Dermis blood vessel endothelial cell (primary cell): ENCODE measurements at regions not wholly inside any gene's neighbourhood (a gene's known extent, or its start where the extent isn't known, plus 50 kb on each side); places are given as distances from the start of the nearest gene placed in this dataset.
"Not testable (repeated sequence)": the region's sequence is repeated elsewhere in the genome, so short reads cannot be mapped to it uniquely, and the experiment has no call there.

Experiments
- DNase-seq: peaks from one replicate; pipeline ENCODE4 v3.0.0; 2010

GRCh38 chr2:194062401-194062800, 1594.6 kb upstream of the SLC39A10 start:
- no peak for DNase-seq

DNA sequence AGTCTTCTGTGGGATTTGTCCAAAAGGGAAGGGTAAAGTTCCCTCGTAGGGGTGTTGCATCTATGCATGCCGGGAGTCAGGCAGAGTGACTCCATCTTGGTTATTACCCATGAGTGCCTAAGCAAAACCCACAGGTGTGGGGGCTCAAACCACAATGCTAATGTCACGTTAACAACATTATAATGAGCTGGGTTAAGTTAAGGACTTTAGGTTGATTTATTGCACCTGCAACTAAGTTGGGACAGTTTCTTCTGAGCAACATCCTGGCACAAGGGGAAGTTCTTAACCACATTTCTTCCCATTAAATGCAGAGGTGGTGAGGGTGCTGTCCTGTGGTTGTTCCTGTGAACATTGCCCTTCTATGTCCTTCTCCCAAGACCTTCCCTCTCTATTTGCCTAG, 1596.8 kb upstream of the SLC39A10 start:
- DNase-seq: no peak

DNA sequence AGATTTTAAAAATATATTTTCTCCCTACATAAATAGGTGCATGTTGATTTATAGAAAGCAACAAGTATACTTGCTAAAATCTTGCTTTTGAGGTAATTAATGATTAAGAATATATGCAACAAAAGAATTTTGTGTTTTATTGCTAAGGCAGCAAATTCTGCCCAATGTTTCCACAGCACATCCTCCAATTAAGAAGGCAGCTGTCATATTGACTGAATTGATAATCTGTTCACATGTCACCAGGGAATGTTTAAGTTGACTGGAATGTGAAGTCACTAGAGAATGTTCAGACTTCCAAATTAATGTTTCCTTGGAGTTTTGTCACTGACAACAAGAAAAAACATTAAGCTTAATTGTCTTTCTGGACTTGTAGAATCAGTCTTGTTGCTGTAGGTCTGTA, 1602.7 kb upstream of the SLC39A10 start:
- DNase-seq: no peak

DNA sequence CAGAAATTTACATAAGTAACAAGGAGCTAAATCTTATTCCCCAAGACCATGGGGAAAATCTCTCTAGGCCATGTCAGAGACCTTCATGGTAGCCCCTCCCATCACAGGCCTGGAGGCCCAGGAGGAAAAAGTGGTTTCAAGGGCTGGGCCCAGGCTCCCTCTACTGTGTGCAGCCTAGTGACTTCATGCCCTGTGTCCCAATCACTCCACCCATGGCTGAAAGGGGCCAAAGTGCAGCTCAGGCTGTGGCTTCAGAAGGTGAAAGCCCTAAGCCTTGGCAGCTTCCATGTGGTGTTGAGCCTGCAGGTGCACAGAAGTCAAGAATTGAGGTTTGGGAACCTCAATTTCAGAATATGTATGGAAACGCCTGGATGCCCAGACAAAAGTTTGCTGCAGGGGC, 1612.7 kb upstream of the SLC39A10 start:
- no peak for DNase-seq

DNA sequence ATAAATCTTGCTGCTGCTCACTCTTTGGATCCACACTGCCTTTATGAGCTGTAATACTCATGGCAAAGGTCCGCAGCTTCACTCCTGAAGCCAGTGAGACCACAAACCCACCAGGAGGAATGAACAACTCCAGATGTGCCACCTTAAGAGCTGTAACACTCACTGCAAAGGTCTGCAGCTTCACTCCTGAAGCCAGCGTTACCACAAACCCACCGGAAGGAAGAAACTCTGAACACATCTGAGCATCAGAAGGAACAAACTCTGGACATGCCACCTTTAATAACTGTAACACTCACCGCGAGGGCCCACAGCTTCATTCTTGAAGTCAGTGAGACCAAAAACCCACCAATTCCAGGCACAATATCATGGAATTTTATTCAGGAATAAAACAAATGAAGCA, 1635.9 kb upstream of the SLC39A10 start:
- not testable (repeated sequence) for DNase-seq

DNA sequence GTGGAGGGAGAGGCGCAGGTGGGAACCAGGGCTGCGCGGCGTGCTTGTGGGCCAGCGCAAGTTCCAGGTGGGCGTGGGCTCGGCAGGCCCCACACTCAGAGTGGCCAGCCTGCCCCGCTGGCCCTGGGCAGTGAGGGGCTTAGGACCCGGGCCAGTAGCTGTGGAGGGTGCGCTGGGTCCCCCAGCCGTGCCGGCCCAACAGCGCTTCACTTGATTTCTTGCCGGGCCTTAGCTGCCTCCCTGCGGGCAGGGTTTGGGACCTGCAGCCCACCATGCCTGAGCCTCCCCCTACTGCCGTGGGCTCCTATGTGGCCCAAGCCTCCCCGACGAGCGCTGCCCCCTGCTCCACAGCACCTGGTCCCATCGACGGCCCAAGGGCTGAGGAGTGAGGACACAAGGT, 1636.9 kb upstream of the SLC39A10 start:
- DNase-seq: no peak

DNA sequence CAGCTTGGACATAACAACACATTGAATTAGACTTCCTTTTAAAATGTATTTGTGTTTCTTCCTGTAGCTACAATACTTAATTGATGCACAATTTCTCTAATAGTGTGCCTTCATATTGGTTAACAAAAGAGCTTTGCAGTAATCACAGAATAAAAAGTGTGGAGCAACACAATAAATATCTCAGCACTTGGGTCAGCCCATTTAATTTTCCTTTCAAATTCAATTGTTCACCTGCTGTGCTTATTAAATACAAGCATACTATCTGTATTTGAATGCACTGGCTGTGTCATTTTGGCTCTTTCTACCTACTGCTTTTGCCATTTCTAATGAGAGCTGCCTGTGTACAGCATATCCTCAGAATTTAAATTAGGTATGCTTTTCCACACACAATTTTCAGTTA, 1641.3 kb upstream of the SLC39A10 start:
- no peak for DNase-seq

GRCh38 chr2:194014639-194015038, 1642.4 kb upstream of the SLC39A10 start:
- DNase-seq: no peak

GRCh38 chr2:194004590-194005206, 1652.3 kb upstream of the SLC39A10 start:
- DNase-seq: no peak

DNA sequence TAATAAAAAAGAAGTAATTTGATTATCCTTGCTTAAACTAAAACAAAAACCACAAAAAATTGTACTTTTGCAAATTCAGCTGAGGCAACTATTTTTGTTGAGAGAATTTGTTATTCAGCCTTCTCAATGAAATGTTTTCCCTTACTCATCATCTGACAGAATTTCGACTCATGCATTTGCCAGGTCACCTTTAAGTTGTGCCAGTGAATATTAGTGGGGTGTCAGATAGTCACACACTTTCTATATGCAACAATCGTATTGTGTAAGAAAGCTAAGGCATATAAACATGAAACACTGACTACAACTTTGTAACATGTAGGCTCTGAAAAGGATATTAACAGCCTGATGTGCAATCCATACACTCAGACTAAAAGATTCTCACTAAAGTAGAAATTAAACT, 1653.1 kb upstream of the SLC39A10 start:
- no peak for DNase-seq

DNA sequence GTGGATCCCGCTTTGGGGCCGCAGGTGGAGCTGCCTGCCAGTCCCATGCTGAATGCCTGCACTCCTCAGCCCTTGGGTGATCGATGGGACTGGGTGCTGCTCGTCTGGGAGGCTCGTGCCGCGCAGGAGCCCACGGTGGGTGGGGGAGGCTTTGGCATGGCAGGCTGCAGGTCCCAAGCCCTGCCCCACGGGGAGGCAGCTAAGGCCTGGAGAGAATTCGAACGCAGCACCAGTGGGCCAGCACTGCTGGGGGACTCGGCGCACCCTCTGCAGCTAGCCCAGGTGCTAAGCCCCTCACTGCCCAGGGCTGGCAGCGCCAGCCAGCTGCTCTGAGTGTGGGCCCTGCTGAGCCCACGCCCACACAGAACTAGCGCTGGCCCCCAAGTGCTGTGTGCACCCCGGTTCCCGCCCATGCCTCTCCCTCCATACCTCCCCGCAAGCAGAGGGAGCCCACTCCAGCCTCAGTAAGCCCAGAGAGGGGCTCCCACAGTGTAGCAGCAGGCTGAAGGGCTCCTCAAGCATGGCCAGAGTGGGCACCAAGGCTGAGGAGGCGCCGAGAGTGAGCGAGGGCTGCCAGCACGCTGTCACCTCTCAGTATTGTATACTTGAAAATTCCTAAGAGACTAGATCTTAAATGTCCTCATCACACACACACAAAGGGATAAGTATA, 1654.2 kb upstream of the SLC39A10 start:
- DNase-seq: no peak

GRCh38 chr2:193990868-193991267, 1666.2 kb upstream of the SLC39A10 start:
- no peak for DNase-seq

GRCh38 chr2:193989645-193990044, 1667.4 kb upstream of the SLC39A10 start:
- no peak for DNase-seq

GRCh38 chr2:193988784-193989183, 1668.2 kb upstream of the SLC39A10 start:
- no peak for DNase-seq

DNA sequence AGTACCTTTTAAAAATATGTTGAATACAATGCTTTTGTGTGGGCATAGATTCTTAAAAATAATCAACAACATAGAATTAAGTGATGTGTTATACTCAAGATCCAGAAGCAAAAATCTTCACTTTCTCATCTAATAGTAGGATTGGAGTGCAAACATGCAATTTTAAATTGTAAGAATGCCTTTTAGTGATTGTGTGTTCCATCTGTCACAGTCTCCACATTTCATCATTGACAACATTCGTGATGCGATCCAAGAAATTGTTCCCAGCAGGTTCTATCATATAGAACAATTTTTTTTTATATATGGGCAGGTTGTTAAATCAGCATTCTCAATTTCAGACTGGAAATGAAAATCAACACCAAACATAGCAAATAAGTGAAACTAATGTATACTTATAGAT, 1671.8 kb upstream of the SLC39A10 start:
- DNase-seq: no peak

- DNase-seq: no peak
These were observed 1676.4 kb upstream of the SLC39A10 start for GRCh38 chr2:193980599-193980998.

DNA sequence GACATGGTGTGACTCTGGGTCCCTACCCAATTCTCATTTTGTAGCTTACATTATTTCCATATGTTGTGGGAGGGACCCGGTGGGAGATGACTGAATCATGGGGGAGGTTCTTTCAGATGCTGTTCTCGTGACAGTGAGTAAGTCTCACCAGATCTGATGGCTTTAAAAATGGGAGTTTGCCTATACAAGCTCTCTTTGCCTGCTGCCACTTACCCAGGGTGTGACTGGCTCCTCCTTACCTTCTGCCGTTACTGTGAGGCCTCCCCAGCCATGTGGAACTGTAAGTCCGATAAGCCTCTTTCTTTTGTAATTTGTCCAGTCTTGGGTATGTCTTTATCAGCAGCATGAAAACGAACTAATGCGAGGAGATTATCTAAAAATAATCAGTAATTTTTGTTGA, 1683.2 kb upstream of the SLC39A10 start:
- DNase-seq: no peak

DNA sequence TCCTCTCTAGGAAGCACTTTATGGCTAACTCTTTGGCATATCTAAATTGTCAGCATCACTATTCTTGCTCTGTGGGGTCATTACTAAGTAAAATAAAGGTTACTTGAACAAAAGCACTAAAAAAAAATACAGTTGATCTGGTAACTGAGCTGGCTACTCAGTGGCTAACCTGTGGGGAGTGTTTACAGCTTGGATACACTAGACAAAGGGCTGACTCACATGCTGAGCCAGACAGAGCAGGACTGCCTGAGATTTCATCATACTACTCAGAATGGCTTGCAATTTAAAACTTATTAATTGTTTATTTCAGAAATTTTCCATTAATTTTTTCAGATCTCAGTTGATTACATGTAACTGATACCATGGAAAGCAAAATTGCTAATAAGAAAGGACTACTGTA, 1690.4 kb upstream of the SLC39A10 start:
- DNase-seq: peak; percentile 54

DNA sequence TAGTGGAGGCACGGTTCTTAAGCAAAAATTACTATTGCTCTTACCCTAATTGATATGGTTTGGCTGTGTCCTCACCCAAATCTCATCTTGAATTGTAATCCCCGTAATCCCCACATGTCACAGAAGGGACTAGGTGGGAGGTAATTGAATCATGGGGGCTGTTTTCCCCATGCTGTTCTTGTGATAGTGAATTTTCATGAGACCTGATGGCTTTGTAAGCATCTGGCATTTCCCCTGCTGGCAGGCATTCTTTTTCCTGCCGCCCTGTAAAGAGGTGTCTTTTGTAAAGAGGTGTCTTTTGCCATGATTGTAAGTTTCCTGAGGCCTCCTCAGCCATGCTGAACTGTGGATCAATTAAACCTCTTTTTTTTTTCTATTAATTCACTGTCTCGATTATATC, 1691.8 kb upstream of the SLC39A10 start:
- no peak for DNase-seq

GRCh38 chr2:193963472-193964119, 1693.4 kb upstream of the SLC39A10 start:
- DNase-seq: peak; percentile 62

GRCh38 chr2:193946806-193947205, 1710.2 kb upstream of the SLC39A10 start:
- no peak for DNase-seq

DNA sequence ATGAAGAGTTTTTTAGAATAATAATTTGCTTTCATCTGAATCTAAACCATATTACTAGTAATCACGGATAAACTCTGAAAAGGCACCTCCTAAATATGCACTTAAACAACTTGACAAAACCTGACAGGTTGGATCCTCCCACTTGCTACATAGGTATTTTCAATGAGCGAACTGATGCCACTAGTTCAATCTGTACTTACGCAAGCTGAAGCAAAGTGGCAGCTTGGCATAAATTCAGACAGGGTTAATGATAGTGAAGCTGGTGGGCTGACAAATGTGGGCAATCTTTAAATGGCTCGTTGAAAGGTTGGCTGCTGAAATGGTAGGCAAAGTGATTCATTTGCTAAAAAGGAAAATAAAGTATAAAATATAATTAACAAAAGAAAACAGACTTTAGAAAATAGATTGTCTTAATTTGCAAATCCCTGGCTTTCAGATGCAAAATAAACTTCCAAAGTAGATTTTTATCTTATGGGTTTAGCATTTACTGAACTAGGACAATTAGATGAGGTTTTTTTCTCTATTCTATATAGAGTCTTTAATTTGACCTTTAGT, 1713.5 kb upstream of the SLC39A10 start:
- no peak for DNase-seq

DNA sequence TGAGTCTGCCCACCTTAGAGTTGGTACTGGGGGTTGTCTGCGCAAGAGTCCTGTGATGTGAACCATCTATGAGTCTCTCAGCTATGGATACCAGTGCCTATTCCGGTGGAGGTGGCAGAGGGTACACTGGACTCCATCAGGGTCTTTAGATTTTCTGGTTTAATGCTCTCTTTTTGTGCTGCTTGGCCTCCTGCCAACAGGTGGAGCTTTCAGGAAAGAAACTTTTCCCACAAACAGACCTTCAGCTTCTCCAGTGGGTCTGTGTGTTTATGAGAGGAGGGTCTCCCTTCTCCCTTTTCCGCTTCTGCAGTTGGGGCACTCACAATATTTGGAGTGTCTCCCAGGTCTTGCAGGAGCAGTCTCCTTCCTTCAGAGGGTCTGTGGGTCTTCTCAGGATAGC, 1721.9 kb upstream of the SLC39A10 start:
- no peak for DNase-seq

GRCh38 chr2:193929131-193929530, 1727.9 kb upstream of the SLC39A10 start:
- DNase-seq: peak; percentile 59
